Body of pancreas (tissue), 4 donors: ENCODE measurements at regions not wholly inside any gene's neighbourhood (a gene's known extent, or its start where the extent isn't known, plus 50 kb on each side); places are given as distances from the start of the nearest gene placed in this dataset.

Experiments used
- ATAC-seq: fragments of 150-250 bp; one replicate; pipeline ENCODE4 v1.9.1; 2016
- DNase-seq, 4 donors: peaks; one replicate each; pipeline ENCODE4 v3.0.0-alpha.2; 2019
- H3K27ac ChIP-seq, 4 donors: fragments of 200-600 bp; sonication (generic); 1 replicate in 3 of 4; 2 replicates in 1 of 4; pipeline versions ENCODE4 v1.5.1 to v1.6.1; 2016 to 2019; ENCODE audit warnings: mild to moderate bottlenecking in 1 of 4, mixed read lengths in 1 of 4, moderate library complexity in 1 of 4
- H3K27me3 ChIP-seq, 2 donors: fragments of 200-600 bp; sonication (generic); one replicate each; pipeline ENCODE4 v1.6.0; 2016; ENCODE audit warnings: mild to moderate bottlenecking in 1 of 2
- H3K36me3 ChIP-seq, 2 donors: fragments of 200-600 bp; sonication (generic); replicated peaks in 1 of 2; 2 replicates each; pipeline ENCODE4 v1.5.1; 2016; ENCODE audit warnings: low read depth in 2 of 2; ENCODE audit not compliant: insufficient read depth in 1 of 2
- H3K4me1 ChIP-seq: fragments of 200-600 bp; sonication (generic); one replicate; pipeline ENCODE4 v1.6.0; 2016
- H3K4me3 ChIP-seq, 2 donors: fragments of 200-600 bp; sonication (generic); 1 replicate in 1 of 2; 2 replicates in 1 of 2; pipeline ENCODE4 v1.5.1; 2016 to 2019
- H3K9me3 ChIP-seq, 3 donors: fragments of 200-600 bp; sonication (generic); 1 replicate in 2 of 3; 2 replicates in 1 of 3; pipeline ENCODE4 v1.5.1; 2016
- CTCF ChIP-seq, 7 experiments: fragments of 450-650 bp in 4 of 7; fragments of 200-600 bp in 3 of 7; sonication (generic) in 3 of 7; IDR thresholded peaks; one replicate each; pipeline ENCODE4 v1.5.1; 2016 to 2019; ENCODE audit warnings: antibody characterized with exemption in 7 of 7
- POLR2A ChIP-seq, 3 donors: fragments of 450-650 bp; IDR thresholded peaks; one replicate each; pipeline ENCODE4 v1.6.1; 2016; ENCODE audit warnings: antibody characterized with exemption in 3 of 3, mild to moderate bottlenecking in 2 of 3
- WGBS, 2 donors: methylation state at CpG; one replicate each; pipeline ENCODE4 v1.1.5; 2017; 5-methylcytosine and 5-hydroxymethylcytosine counted together
- intact Hi-C: fragments of 100-400 bp; cut with DNase I; formaldehyde crosslinking; loops from one replicate; pipeline ENCODE4 v1.15.1; 2023

- H3K4me3 ChIP-seq, result no peak overlapping the region
- no peak for ATAC-seq
- no peaks in the 10 kb centered on the region for H3K9me3 ChIP-seq
- TF ChIP-seq POLR2A (IDR thresholded peaks at IDR 0.05) (no peak), CTCF (IDR thresholded peaks at IDR 0.05) (no peak)
- H3K27me3 ChIP-seq, result no peaks in the 10 kb centered on the region
- H3K36me3 ChIP-seq, result no peaks in the 10 kb centered on the region
- 2 to 4% methylated on average over 1 of the region's 1 CpG for WGBS, 2 donors
- no peak overlapping the region for H3K27ac ChIP-seq
- intact Hi-C loops, result no loop called here
- no peak for DNase-seq
- no peaks in the 10 kb centered on the region for H3K4me1 ChIP-seq
Measured at GRCh38 chr10:107553470-107553869, 389.0 kb upstream of the SORCS1 start.

- intact Hi-C loops, result no loop called here
- no peak for DNase-seq
- no peak for ATAC-seq
- Histone ChIP-seq H3K36me3 (no peaks in the 10 kb centered on the region), H3K4me3 (no peak overlapping the region), H3K27me3 (no peaks in the 10 kb centered on the region), H3K27ac (no peak overlapping the region), H3K9me3 (no peaks in the 10 kb centered on the region), H3K4me1 (no peaks in the 10 kb centered on the region)
- TF ChIP-seq CTCF (IDR thresholded peaks at IDR 0.05) (no peak), POLR2A (IDR thresholded peaks at IDR 0.05) (no peak)
- WGBS, 2 donors, result 29 to 49% methylated on average over 2 of the region's 2 CpGs
Measured at GRCh38 chr10:107552963-107553362, 388.5 kb upstream of the SORCS1 start.

GRCh38 chr10:107548301-107548700 lies 383.8 kb upstream of the SORCS1 start:
- no peaks in the 10 kb centered on the region for H3K4me1 ChIP-seq
- 40 to 56% methylated on average over 4 of the region's 4 CpGs for whole genome bisulfite sequencing, 2 donors

GRCh38 chr10:107546986-107547385 lies 382.5 kb upstream of the SORCS1 start:
- DNase-seq (no peak), ATAC-seq (no peak)
- WGBS, 2 donors, result 44 to 53% methylated on average over 5 of the region's 5 CpGs
- intact Hi-C loops, result no loop called here
- Histone ChIP-seq H3K27ac (no peak overlapping the region), H3K27me3 (no peaks in the 10 kb centered on the region), H3K4me1 (no peaks in the 10 kb centered on the region), H3K9me3 (no peaks in the 10 kb centered on the region), H3K4me3 (no peak overlapping the region), H3K36me3 (no peaks in the 10 kb centered on the region)
- no peak for TF ChIP-seq CTCF (IDR thresholded peaks at IDR 0.05)

More at GRCh38 chr10:107548301-107548700, 383.8 kb upstream of the SORCS1 start:
- H3K27ac ChIP-seq, result no peak overlapping the region
- TF ChIP-seq POLR2A (IDR thresholded peaks at IDR 0.05) (no peak), CTCF (IDR thresholded peaks at IDR 0.05) (no peak)
- intact Hi-C loops, result no loop called here
- no peak for DNase-seq
- no peak for ATAC-seq
- no peak overlapping the region for H3K4me3 ChIP-seq
- no peaks in the 10 kb centered on the region for H3K9me3 ChIP-seq
- no peaks in the 10 kb centered on the region for H3K27me3 ChIP-seq
- H3K36me3 ChIP-seq, result no peaks in the 10 kb centered on the region

GRCh38 chr10:107546284-107546683 lies 381.8 kb upstream of the SORCS1 start:
- Histone ChIP-seq H3K27ac (no peak overlapping the region), H3K36me3 (no peaks in the 10 kb centered on the region), H3K9me3 (no peaks in the 10 kb centered on the region), H3K4me3 (no peak overlapping the region), H3K27me3 (no peaks in the 10 kb centered on the region), H3K4me1 (no peaks in the 10 kb centered on the region)
- no peak for TF ChIP-seq POLR2A (IDR thresholded peaks at IDR 0.05)
- TF ChIP-seq CTCF (IDR thresholded peaks at IDR 0.05), result no peak
- DNase-seq (no peak), ATAC-seq (no peak)
- 16 to 21% methylated on average over 1 of the region's 1 CpG for WGBS, 2 donors
- intact Hi-C loops, result no loop called here
